Activated CD8-positive, alpha-beta T cell treated with anti-CD3 and anti-CD28 coated beads, Interleukin-2, amount 10 ng/mL, durations not matched to agents 7 days and 5 days (primary cell): ENCODE measurements at regions not wholly inside any gene's neighbourhood (a gene's known extent, or its start where the extent isn't known, plus 50 kb on each side); places are given as distances from the start of the nearest gene placed in this dataset.

Experiments used
- ATAC-seq: fragments of 150-1000 bp; cut with Tn5 transposase; one replicate; pipeline ENCODE4 v1.10.0; 2021; ENCODE audit warnings: moderate library complexity
- CTCF ChIA-PET: fragments of 350-600 bp; sonication (Branson Sonifier 250); formaldehyde crosslinking; loops from one replicate; lab custom pipeline; 2021; ENCODE audit warnings: antibody characterized with exemption; lab: Charles Lee
- POLR2A ChIA-PET: fragments of 350-600 bp; sonication (Branson Sonifier 250); formaldehyde crosslinking; loops from one replicate; lab custom pipeline; 2021; ENCODE audit warnings: antibody characterized with exemption; lab: Charles Lee
- DNase-seq: peaks from one replicate; pipeline ENCODE4 v3.0.0-alpha.2; 2020
- H3K27ac Mint-ChIP-seq: one replicate; pipeline ENCODE4 v1.8.0; 2021; ENCODE audit warnings: mild to moderate bottlenecking, mixed read lengths
- H3K27me3 Mint-ChIP-seq: one replicate; pipeline ENCODE4 v1.8.0; 2021; ENCODE audit warnings: low read depth, mixed read lengths
- H3K36me3 Mint-ChIP-seq: one replicate; pipeline ENCODE4 v1.8.0; 2021; ENCODE audit warnings: low read depth, mixed read lengths
- H3K4me1 Mint-ChIP-seq: one replicate; pipeline ENCODE4 v1.8.0; 2021; ENCODE audit warnings: low read depth, mixed read lengths
- H3K4me3 Mint-ChIP-seq: one replicate; pipeline ENCODE4 v1.8.0; 2021; ENCODE audit warnings: mild to moderate bottlenecking, mixed read lengths
- H3K9me3 Mint-ChIP-seq: one replicate; pipeline ENCODE4 v1.8.0; 2022; ENCODE audit warnings: mixed read lengths; ENCODE audit not compliant: insufficient read depth

DNA sequence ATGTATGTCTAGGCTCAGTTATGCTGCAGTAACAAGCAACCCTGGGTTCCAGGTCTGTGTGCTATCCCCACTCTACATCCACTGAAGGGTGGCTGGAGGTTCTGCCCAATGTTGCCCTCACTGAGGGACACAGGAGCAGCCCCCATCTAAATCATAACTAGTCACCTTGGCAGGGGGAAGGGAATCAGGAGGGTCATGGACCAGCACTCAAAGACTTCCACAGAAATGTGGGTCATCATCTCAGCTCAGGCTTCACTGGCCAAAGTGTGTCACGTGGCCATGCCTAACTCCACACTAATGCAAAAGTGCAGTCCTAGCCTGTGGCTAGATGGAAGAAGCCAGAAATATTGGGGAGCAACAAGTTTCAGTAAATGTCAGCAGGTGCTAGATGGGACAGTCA is 137.3 kb upstream of the ZNF507 start:
- CTCF ChIA-PET: no interaction called here
- no peak overlapping the region for H3K27ac Mint-ChIP-seq
- no peak for DNase-seq
- no peaks in the 10 kb centered on the region for H3K4me1 Mint-ChIP-seq
- H3K27me3 Mint-ChIP-seq: no peaks in the 10 kb centered on the region
- no peak overlapping the region for H3K4me3 Mint-ChIP-seq
- no peak for ATAC-seq
- no peaks in the 10 kb centered on the region for H3K36me3 Mint-ChIP-seq
- peaks cover 7% of the 10 kb centered on the region for H3K9me3 Mint-ChIP-seq
- POLR2A ChIA-PET: no interaction called here

DNA sequence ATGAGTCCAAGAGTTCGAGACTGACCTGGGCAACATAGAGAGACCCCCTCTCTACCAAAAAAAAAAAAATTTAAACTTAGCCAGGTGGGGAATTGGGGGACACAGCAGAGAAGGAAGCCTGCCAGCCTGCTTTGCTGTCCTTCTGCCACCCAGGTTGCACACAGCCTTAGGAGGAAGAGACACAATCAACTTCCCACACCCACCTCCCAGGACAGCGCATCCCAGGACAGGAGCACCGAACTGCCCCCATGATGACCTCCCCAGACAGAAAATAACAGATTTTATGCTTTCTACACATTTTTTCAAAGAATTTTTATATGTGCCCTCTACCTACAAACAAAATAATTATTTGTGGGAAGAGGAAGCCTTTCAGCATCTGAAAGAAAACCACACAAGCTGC is 126.0 kb upstream of the ZNF507 start:
- Mint-ChIP-seq H3K4me1 (peaks cover 7% of the 10 kb centered on the region), H3K36me3 (no peaks in the 10 kb centered on the region), H3K27me3 (peaks cover 22% of the 10 kb centered on the region), H3K9me3 (no peaks in the 10 kb centered on the region), H3K4me3 (no peak overlapping the region), H3K27ac (no peak overlapping the region)
- CTCF ChIA-PET: no interaction called here
- no peak for DNase-seq
- POLR2A ChIA-PET: no interaction called here
- no peak for ATAC-seq

DNA sequence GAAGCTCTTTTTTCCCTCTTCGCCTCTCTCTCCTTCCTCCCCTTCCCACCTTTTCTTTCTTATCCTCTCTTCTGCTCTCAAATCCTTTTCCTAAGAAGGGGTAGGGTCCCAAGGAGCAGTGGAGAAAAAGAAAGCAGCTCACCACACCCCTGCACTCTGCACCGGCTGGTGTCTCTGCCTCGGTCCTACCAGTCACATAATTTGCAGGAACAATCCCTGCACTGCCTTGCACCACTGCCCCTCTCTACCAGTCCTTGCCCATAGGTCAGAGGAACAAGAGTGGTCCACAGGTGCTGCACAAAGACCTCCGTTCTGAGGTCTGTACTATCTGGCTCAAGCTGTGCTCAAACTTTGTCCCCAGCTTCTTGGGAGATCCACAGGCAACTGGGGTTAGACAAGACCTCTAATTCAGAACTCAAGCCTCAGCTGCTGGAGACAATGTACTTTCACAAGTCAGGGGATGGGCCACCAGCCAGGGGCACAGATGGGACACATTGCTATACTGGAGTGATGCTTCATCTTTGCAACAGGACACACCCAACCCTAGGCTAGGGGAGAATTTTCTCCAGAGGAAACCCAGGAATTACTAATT is 125.4 kb upstream of the ZNF507 start:
- H3K9me3 Mint-ChIP-seq: no peaks in the 10 kb centered on the region
- H3K4me1 Mint-ChIP-seq: peaks cover 11% of the 10 kb centered on the region
- no peak overlapping the region for H3K4me3 Mint-ChIP-seq
- POLR2A ChIA-PET: no interaction called here
- no peaks in the 10 kb centered on the region for H3K36me3 Mint-ChIP-seq
- H3K27me3 Mint-ChIP-seq: peaks cover 20% of the 10 kb centered on the region
- no peak overlapping the region for H3K27ac Mint-ChIP-seq
- ATAC-seq (no peak), DNase-seq (no peak)
- CTCF ChIA-PET: no interaction called here

DNA sequence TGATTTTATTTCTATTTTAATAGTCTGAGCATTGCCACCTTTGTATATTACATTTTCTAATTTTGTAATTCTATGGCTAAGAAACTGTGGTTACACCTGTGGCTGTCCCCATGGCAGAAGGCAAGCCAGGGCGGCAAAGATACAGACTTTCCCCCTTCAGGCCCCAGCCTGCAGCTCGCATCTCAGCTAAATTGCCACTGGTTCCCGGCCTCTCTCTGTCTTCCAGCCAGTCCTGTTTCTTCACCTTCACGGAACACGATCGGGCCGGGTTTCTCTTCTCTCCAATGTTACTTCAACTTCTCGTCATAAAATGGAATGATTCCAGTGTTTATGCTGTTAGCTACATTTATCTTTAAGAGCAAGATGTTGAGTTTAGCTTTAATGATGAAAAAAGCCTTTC is 124.5 kb upstream of the ZNF507 start:
- no peak for ATAC-seq
- POLR2A ChIA-PET: no interaction called here

DNA sequence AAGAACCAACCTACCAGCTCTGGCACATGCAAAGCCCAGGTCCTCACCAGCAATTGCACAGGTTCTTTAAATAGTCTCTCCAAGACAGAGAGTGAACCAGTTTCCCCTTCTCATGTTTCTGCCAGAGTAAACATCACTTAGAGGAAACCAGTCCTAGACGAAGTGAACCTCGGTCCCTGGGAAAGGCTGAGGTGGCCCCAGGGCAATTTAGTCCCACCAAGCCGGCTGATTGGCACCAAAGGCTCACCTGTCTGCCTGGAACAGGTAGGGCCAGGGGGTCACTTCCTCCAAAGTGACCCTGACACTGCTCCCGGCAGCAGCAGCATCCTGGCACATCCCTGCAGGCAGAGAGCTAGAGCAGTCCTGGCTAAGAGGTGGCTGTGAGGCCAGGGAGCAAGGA is 122.9 kb upstream of the ZNF507 start:
- Mint-ChIP-seq H3K27ac (no peak overlapping the region), H3K4me3 (no peak overlapping the region), H3K4me1 (peaks cover 11% of the 10 kb centered on the region), H3K36me3 (no peaks in the 10 kb centered on the region), H3K9me3 (no peaks in the 10 kb centered on the region), H3K27me3 (peaks cover 21% of the 10 kb centered on the region)
- CTCF ChIA-PET: interaction anchor here (1.0 kb wide), 1 partner anchor 450 kb away, joined by 3 read pairs; no protein-coding TSS in a partner anchor
- DNase-seq (no peak), ATAC-seq (no peak)
- POLR2A ChIA-PET: no interaction called here

More for the DNA sequence above, 124.5 kb upstream of the ZNF507 start:
- DNase-seq: no peak
- Mint-ChIP-seq H3K4me3 (no peak overlapping the region), H3K4me1 (peaks cover 11% of the 10 kb centered on the region), H3K27me3 (peaks cover 18% of the 10 kb centered on the region), H3K9me3 (no peaks in the 10 kb centered on the region), H3K27ac (no peak overlapping the region), H3K36me3 (no peaks in the 10 kb centered on the region)
- CTCF ChIA-PET: no interaction called here

DNA sequence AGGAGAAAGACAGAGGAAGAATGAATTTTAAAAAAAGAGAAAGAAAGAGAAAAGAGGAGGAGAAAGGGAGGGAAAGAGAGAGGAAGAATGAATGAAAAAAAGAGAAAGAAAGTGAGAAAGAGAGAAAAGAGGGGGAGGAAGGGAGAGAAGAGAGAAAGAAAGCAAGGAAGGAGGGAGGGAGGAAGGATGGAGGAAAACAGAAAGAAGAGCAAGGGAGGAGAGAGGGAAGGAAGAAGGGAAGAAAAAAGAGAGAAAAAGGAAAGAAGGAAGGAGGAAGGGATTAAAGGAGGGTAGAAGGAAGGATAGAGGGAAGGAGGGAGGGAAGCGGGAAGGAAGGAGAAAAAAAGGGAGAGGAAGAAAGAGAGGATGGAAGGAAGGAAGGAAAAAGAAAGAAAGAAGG is 122.3 kb upstream of the ZNF507 start:
- DNase-seq (no peak), ATAC-seq (no peak)
- Mint-ChIP-seq H3K36me3 (no peaks in the 10 kb centered on the region), H3K27ac (no peak overlapping the region), H3K27me3 (peaks cover 21% of the 10 kb centered on the region), H3K4me3 (no peak overlapping the region), H3K9me3 (no peaks in the 10 kb centered on the region), H3K4me1 (peaks cover 11% of the 10 kb centered on the region)
- ChIA-PET CTCF (interaction anchor here (1.0 to 3.4 kb wide), 2 partner anchors 451 to 1541 kb away, joined by 3 to 28 read pairs; no protein-coding TSS in a partner anchor), POLR2A (no interaction called here)

DNA sequence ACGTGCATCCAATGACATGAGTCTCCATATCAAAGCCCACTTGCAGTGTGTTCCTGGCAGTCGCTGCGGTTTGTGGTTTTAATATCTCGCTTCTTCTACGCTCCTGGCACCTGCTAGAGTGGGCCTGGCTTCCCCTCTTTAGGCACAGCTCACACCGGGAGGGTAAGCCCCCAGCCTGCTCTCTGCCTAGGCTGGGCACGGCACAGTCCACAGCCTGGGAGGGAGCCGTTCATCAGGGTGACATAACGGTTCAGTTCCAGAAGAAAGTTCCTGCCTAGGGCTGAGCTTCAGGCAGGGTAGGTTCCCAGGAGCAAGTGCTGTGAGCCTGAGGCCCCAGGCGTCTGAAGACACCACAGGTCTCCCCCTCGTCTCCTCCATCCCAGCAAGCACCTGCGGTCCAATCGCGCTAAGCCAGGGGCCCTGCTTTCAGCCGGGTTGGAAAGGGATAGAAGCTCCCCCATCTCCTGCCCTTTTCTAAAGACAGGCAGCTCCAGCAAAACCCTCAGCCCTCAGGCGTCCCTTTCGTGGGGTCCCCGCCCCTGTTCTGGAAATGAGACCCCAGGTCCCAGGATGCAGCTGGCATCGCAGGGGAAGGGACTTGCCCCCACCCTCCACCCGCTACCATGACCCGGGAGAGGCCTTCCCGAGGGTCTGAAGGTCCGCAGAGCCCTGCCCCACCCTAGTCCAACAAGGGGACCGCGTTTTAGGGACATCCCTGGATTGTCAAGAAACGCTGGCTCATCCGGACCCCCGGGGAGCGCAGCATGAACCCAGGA is 121.6 kb upstream of the ZNF507 start:
- no peak overlapping the region for H3K27ac Mint-ChIP-seq
- no peaks in the 10 kb centered on the region for H3K36me3 Mint-ChIP-seq
- no peaks in the 10 kb centered on the region for H3K9me3 Mint-ChIP-seq
- ChIA-PET POLR2A (no interaction called here), CTCF (interaction anchor here (0.6 to 3.4 kb wide), 25 partner anchors 10 to 1904 kb away, joined by 3 to 28 read pairs (median 3); no protein-coding TSS in a partner anchor)
- peaks cover 11% of the 10 kb centered on the region for H3K4me1 Mint-ChIP-seq
- ATAC-seq (peak; percentile 39), DNase-seq (no peak)
- no peak overlapping the region for H3K4me3 Mint-ChIP-seq
- peaks cover 21% of the 10 kb centered on the region for H3K27me3 Mint-ChIP-seq

DNA sequence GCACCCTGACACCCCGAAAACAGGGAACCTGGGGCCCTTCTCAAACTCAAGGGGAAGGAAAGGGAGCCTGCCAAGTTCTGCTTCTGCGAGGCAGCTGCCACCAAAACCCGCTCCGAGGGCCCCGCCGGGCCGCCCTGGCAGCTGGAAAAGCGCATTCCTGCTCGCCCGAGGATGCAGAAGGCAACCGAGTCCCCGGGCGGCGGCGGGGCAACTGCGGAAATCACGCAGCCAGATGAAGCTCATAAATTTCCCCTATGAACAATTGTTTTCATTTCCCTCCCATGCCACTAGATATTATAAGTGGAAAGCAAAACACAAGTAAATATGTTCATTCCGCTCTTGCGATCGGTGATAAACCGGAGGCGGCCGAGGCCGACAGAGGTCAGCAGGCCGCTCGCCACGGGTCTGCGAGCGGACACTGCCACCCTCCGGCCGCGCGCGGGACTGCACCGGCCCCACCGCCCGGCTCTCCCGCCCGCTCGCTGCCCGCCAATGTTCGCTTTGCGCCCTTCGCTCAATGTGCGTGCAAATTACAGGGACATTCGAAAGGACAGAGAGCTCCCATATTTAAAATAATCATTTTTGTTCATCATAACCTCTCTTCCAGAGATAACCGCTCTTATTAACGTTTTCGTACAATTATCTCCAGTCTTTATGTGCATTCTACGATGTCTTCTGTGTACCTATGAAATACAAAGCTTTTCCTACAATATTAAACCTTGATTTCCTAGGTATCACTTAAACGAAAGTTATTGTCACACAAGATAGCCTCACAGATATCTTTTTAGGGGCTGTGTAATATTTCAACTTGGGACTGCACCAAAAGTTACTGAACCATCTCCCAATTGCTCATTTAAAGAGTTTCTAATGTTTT is 120.8 kb upstream of the ZNF507 start:
- DNase-seq (peak; percentile 61), ATAC-seq (peak; percentile 91)
- CTCF ChIA-PET: interaction anchor here (0.6 to 3.4 kb wide), 24 partner anchors 10 to 1905 kb away, joined by 3 to 28 read pairs (median 4); no protein-coding TSS in a partner anchor
- peaks cover 11% of the 10 kb centered on the region for H3K4me1 Mint-ChIP-seq
- H3K36me3 Mint-ChIP-seq: no peaks in the 10 kb centered on the region
- H3K27ac Mint-ChIP-seq: no peak overlapping the region
- H3K27me3 Mint-ChIP-seq: peaks cover 21% of the 10 kb centered on the region
- POLR2A ChIA-PET: no interaction called here
- peak overlapping the region; percentile 60 for H3K4me3 Mint-ChIP-seq
- no peaks in the 10 kb centered on the region for H3K9me3 Mint-ChIP-seq

DNA sequence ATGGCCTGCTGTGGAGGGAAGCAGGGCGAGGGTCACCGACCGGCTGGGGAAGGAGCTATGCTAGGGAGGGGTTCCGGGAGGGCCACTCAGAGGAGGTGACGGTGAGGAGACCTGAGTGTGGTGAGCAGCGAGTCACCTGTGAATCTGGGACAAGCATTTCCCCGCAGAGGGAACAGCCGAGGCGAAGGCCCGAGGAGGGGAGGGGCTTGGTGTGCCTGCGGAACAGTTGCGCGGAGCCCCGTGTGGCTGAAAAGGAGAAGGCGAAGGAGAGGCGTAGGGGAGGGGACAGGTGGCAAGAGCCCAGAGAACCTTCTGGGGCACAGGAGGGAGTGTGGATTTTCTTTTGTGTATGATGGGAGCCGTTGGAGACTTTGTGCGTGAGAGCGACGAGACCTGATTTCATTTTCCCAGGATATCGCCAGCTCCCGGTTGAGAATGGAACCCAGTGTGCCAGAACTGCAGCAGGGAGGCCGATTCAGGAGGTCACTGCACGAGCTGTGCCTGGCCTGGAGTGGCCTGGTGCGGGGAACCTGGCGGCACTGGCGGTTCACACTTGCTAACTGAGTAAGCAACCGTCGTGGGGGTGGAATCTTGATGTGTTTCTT is 117.7 kb upstream of the ZNF507 start:
- Mint-ChIP-seq H3K4me1 (peaks cover 11% of the 10 kb centered on the region), H3K9me3 (no peaks in the 10 kb centered on the region), H3K27ac (no peak overlapping the region), H3K4me3 (no peak overlapping the region), H3K36me3 (no peaks in the 10 kb centered on the region), H3K27me3 (peaks cover 14% of the 10 kb centered on the region)
- ATAC-seq: no peak
- ChIA-PET POLR2A (no interaction called here), CTCF (no interaction called here)
- no peak for DNase-seq

DNA sequence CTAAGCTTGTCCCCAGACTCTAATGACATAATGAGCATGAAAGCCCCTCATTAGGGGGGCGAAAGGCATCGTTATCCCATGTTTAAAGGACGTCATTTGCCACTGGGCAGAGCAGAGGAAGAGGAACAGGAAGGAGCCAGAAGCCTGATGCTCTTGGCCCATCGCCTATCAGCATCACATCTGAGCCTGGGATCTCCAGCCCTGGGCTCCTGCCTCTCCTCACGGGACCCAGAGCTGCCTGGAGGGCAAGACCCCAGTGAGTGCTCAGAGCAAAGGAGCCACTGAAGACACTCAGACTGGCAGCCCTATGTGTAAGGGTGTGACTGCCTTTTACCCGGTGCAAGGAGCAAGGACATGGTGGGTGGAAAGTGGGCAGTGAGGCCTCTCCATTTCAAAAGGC is 115.0 kb upstream of the ZNF507 start:
- CTCF ChIA-PET: no interaction called here
- ATAC-seq (no peak), DNase-seq (no peak)
- Mint-ChIP-seq H3K27me3 (peaks cover 3% of the 10 kb centered on the region), H3K27ac (no peak overlapping the region), H3K4me3 (no peak overlapping the region), H3K36me3 (no peaks in the 10 kb centered on the region), H3K4me1 (no peaks in the 10 kb centered on the region), H3K9me3 (no peaks in the 10 kb centered on the region)
- POLR2A ChIA-PET: no interaction called here

DNA sequence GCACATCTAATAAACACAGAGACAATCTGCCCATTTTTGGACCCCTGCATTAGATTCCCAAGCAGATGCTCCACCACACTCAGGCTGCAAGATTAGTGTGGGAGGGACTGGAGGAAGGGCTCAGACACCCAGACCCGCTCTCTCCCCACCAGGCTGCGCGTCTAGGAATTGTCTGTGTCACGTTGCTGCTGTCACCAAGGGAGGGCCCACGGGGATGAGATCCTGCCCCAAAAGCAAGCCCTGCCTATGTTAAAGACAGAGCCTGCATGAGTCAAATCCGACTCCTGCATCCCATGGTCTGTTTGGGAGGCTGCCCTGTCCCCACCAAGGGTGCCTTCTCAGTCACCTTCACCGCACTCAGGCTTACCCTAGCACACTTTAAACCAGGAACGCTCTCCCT is 114.4 kb upstream of the ZNF507 start:
- Mint-ChIP-seq H3K9me3 (no peaks in the 10 kb centered on the region), H3K4me1 (no peaks in the 10 kb centered on the region), H3K4me3 (no peak overlapping the region), H3K27me3 (peaks cover 3% of the 10 kb centered on the region), H3K36me3 (no peaks in the 10 kb centered on the region), H3K27ac (no peak overlapping the region)
- ChIA-PET POLR2A (no interaction called here), CTCF (no interaction called here)
- DNase-seq (no peak), ATAC-seq (no peak)
